Right cardiac atrium (tissue), 5 donors: ENCODE measurements at regions not wholly inside any gene's neighbourhood (a gene's known extent, or its start where the extent isn't known, plus 50 kb on each side); places are given as distances from the start of the nearest gene placed in this dataset.

Experiments used
- ATAC-seq, 2 donors: fragments of 200-7000 bp; cut with Tn5 transposase; one replicate each; pipeline versions ENCODE4 v1.8.0 to v1.9.1; 2020; ENCODE audit warnings: moderate library complexity in 2 of 2, mild to moderate bottlenecking in 1 of 2
- DNase-seq, 3 donors: peaks; one replicate each; pipeline ENCODE4 v3.0.0-alpha.2; 2020
- H3K27ac ChIP-seq: one replicate; pipeline ENCODE4 v1.5.1; 2013; ENCODE audit warnings: mild to moderate bottlenecking, low read length, control low read depth, moderate library complexity
- H3K27me3 ChIP-seq: one replicate; pipeline ENCODE4 v1.6.1; 2013; ENCODE audit not compliant: control insufficient read depth, insufficient read depth
- H3K4me1 ChIP-seq: one replicate; pipeline ENCODE4 v1.6.1; 2013; ENCODE audit warnings: low read length; ENCODE audit not compliant: control insufficient read depth, insufficient read depth
- H3K4me3 ChIP-seq: one replicate; pipeline ENCODE4 v1.5.1; 2013; ENCODE audit warnings: low read length, control low read depth
- H3K9me3 ChIP-seq: one replicate; pipeline ENCODE4 v1.6.1; 2013; ENCODE audit warnings: low read length; ENCODE audit not compliant: control insufficient read depth
- WGBS: extraction: QIAGEN DNeasy Blood & Tissue Kit; methylation state at CpG from one replicate; pipeline ENCODE4 v1.1.7; 2013; 5-methylcytosine and 5-hydroxymethylcytosine counted together
- intact Hi-C, 4 donors: fragments of 100-400 bp; cut with DNase I; formaldehyde crosslinking; loops; one replicate each; pipeline versions ENCODE4 v1.11.0 to v1.14.0; 2022 to 2023
- donor health status: healthy with polysubstance abuse.
- donor health status: DM: no; HTN: yes; CAD: no.
- donor health status: DM: no; HTN: no; CAD: no.
- donor health status: DM: no; HTN: yes; CAD: no; lungs with severe emphysema.
- donor health status: DM: yes; HTN: yes; CAD: no.

DNA sequence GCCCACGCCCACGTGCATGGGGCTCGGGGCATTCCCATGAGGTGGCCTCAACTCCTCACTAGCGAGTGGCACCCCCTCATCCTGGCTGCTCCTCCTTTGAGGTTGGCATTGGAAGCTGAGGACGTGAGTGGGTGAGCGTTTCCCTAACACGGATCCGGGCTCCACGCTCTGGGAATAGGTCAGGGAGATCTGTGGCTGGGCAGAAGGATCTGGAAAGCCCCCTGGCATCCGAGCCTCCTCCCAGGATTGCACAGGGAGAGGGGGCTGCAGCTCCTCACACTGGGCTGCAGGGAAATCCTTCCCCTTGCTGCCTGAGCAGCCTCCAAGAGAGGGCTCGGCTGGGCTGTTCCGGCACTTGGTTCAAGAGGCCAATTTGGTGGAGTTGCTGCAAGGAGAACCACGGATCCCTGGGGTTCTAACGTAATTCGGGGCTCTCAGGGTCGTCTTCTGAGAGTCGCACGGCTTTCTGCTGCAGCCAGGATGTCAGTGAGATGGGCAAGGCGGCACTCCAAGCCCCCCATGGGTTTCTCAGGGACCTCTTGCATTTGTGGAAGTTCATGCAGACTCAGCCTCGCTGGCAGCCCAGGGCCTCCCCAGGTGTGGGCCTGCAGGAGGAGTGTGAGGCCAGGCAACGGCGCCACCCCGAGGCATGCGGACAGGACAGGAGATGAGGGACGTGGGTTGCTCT, 1119.0 kb downstream of the BRD1 start:
- ATAC-seq, result no peak
- 76% methylated on average over 25 of the region's 25 CpGs for WGBS
- intact Hi-C loops, result no loop called here
- Histone ChIP-seq H3K4me1 (no peaks in the 10 kb centered on the region), H3K9me3 (no peaks in the 10 kb centered on the region), H3K4me3 (no peak overlapping the region), H3K27me3 (no peaks in the 10 kb centered on the region), H3K27ac (no peak overlapping the region)
- peak in 1 of 3 donors; percentile 20 for DNase-seq

- Histone ChIP-seq H3K9me3 (no peaks in the 10 kb centered on the region), H3K4me3 (no peak overlapping the region), H3K27ac (no peak overlapping the region), H3K27me3 (no peaks in the 10 kb centered on the region), H3K4me1 (no peaks in the 10 kb centered on the region)
- WGBS, result 73% methylated on average over 35 of the region's 35 CpGs
- DNase-seq (peak in 1 of 3 donors; percentile 27), ATAC-seq (no peak)
- intact Hi-C loops, result no loop called here
These were observed 1119.7 kb downstream of the BRD1 start for GRCh38 chr22:48707763-48708557.

GRCh38 chr22:48706934-48707762, 1120.5 kb downstream of the BRD1 start:
- DNase-seq (no peak), ATAC-seq (no peak)
- H3K9me3 ChIP-seq, result no peaks in the 10 kb centered on the region
- no peak overlapping the region for H3K27ac ChIP-seq
- H3K4me3 ChIP-seq, result no peak overlapping the region
- 58% methylated on average over 15 of the region's 15 CpGs for WGBS
- intact Hi-C loops, result no loop called here
- H3K4me1 ChIP-seq, result no peaks in the 10 kb centered on the region
- H3K27me3 ChIP-seq, result no peaks in the 10 kb centered on the region

- 84% methylated on average over 16 of the region's 16 CpGs for WGBS
- Histone ChIP-seq H3K27ac (no peak overlapping the region), H3K27me3 (no peaks in the 10 kb centered on the region), H3K4me3 (no peak overlapping the region), H3K9me3 (no peaks in the 10 kb centered on the region), H3K4me1 (no peaks in the 10 kb centered on the region)
- DNase-seq (peak in 1 of 3 donors; percentile 28), ATAC-seq (no peak)
- intact Hi-C loops, result no loop called here
These were observed 1121.6 kb downstream of the BRD1 start for GRCh38 chr22:48705917-48706605.

DNA sequence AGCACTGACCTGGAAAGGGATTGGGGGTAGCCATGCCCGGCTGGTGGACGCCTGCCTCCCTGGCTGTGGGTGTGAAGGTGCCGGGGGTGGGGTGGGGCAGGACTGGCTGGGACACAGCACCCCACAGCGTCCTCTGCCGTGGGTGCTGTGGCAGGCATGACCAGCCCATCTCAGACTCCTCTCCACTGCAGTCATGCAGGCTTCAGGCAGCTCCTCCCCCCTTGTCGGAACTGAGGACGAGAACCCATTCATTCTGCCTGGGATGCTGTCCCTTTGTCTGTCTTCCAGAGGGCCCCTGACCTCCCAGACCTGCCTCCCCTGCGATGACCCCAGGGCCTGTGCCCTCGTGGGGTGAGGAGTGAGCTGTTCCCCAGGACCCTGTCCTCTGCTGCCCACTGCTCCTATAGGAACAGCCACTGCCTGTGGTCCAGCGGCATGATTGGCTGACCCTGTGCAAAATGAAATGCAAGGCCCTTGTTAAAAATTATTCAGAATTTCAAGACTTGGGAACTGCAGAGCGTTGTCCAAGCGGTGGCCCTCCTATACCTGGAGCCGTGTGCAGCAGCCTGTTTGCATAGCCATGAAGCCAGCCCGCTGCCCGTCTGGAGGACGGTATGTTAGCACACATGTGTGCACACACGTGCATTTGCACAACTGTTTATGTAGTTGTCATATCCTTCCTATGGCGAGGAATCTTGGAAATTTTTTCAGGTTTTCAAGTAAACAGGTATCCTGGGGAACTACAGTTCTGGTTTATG, 1122.3 kb downstream of the BRD1 start:
- ATAC-seq (no peak), DNase-seq (peak in 1 of 3 donors; percentile 24)
- WGBS, result 74% methylated on average over 18 of the region's 18 CpGs
- no peak overlapping the region for H3K4me3 ChIP-seq
- no peaks in the 10 kb centered on the region for H3K27me3 ChIP-seq
- no peaks in the 10 kb centered on the region for H3K9me3 ChIP-seq
- no peaks in the 10 kb centered on the region for H3K4me1 ChIP-seq
- intact Hi-C loops, result no loop called here
- no peak overlapping the region for H3K27ac ChIP-seq

- intact Hi-C loops, result no loop called here
- WGBS, result 72% methylated on average over 13 of the region's 13 CpGs
- H3K4me3 ChIP-seq, result no peak overlapping the region
- no peaks in the 10 kb centered on the region for H3K9me3 ChIP-seq
- H3K27ac ChIP-seq, result no peak overlapping the region
- DNase-seq (peak in 1 of 3 donors; percentile 27), ATAC-seq (no peak)
- H3K4me1 ChIP-seq, result no peaks in the 10 kb centered on the region
- no peaks in the 10 kb centered on the region for H3K27me3 ChIP-seq
These were observed 1123.3 kb downstream of the BRD1 start for GRCh38 chr22:48704335-48704734.

DNA sequence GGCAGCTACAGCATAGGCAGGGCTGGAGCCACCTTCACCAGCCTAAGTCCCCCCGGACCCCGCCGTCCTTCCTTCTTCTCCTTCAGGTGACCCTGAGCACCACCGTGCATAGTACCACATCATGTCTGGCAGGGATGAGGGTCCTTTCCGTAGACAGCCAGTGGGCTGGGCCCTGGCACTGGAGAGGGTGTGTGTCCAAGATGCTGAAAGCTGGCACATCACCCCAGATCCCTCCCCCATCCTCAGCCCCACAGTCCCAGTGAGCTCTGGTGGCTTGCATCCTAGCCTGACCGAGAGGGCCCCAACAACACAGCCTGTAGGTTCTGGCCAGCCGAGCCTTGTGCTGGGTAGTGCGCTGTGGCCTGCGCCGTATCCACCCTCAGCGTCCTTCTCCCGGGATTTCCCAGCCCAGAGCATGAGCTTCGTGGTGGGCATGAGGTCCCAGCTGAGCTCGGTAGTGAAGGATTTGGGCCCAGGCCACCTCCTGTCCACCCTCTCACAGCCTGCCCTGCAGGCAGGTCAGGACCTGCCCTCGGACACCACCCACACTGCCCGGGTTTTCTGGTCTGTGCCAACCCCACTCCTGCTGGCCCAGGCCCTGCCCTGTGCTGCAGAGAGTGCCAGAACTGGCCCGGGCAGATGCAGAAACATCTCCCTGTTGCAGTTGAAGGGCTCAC, 1124.3 kb downstream of the BRD1 start:
- intact Hi-C loops, result no loop called here

DNA sequence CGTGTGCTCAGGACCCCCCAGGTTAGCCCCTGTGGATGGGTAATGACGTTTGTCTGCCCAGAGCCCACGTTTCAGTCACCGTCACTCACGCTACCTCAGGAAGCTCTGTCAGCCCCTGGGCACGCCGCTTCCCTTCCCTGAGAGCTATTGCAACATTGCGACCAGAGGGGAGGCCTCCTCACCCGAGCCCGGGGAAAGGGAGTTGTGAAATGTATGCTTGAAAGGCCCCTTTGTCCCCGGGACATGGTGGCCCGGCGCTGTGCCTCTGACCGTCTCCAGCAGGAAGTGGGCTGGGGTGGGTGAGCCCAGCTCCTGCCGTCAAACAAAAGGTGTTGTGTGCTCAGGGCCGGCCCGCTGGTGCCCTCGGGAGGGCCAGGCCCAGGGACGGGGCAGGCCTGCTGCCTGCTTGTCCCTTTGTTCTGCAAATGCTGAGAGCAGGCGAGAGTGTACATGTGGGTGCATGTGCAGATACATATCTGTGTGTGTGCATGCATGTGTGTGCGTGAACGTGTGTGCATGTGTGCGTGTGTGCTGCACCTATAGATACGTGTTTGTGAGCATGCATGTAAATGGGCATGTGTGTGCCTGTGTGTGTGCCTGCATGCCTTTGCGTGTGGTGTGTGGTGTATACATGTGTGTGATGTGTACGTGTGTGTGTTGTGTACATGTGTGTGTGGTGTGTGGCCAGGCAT, 1125.0 kb downstream of the BRD1 start:
- intact Hi-C loops, result no loop called here
- DNase-seq, result peak; percentile 27 to 49 (median 45)

More for the DNA sequence above, 1124.3 kb downstream of the BRD1 start:
- ATAC-seq, result no peak
- Histone ChIP-seq H3K9me3 (no peaks in the 10 kb centered on the region), H3K4me3 (no peak overlapping the region), H3K4me1 (no peaks in the 10 kb centered on the region), H3K27ac (no peak overlapping the region), H3K27me3 (no peaks in the 10 kb centered on the region)
- 81% methylated on average over 17 of the region's 17 CpGs for WGBS
- peak in 1 of 3 donors; percentile 43 for DNase-seq

DNA sequence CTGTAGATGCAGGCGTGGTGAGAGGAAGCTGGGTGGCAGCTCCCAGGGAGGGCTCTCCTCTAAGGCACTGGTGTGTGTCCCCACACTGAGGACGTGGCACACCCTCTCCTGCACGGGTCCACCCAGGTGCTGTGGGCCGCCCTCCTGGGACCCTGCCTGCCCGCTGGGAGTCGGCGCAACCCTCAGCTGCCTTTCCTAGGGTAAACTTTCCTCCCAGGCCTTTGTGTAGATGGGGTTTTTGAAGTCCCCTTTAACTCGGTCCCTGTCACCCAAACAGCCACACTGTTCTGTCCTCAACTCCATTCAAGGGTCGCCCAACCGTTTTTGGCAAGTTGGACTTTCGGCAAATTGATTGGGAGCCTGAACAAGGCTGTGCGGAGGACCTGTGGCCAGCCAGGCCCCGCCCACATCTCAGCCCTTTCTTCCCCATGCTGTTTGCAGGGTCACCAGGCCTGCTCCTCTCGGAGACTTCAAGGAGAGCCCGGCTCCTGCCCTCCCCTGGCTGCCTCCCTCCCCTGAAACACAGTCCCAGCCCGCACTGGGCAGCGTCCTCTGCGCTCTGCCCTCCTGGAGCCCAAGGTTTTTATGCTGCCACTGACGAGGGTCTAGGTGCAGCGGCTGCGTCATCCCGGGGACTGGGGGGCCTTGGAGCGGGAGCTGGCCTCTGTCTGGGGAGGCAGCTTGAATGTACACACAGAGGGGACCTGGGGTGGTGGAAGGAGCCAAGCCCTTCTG, 1126.2 kb downstream of the BRD1 start:
- H3K27me3 ChIP-seq, result no peaks in the 10 kb centered on the region
- intact Hi-C loops, result no loop called here
- DNase-seq, result peak in 1 of 3 donors; percentile 28

More for the DNA sequence above, 1125.0 kb downstream of the BRD1 start:
- ATAC-seq, result peak; percentile 17 to 39
- WGBS, result 57% methylated on average over 26 of the region's 26 CpGs
- no peak overlapping the region for H3K4me3 ChIP-seq
- no peaks in the 10 kb centered on the region for H3K9me3 ChIP-seq
- no peaks in the 10 kb centered on the region for H3K4me1 ChIP-seq
- no peaks in the 10 kb centered on the region for H3K27me3 ChIP-seq
- H3K27ac ChIP-seq, result no peak overlapping the region

More for the DNA sequence above, 1126.2 kb downstream of the BRD1 start:
- Histone ChIP-seq H3K9me3 (no peaks in the 10 kb centered on the region), H3K4me3 (no peak overlapping the region), H3K4me1 (no peaks in the 10 kb centered on the region), H3K27ac (no peak overlapping the region)
- 86% methylated on average over 23 of the region's 23 CpGs for WGBS
- no peak for ATAC-seq
